ENCODE measurements at regions not wholly inside any gene's neighbourhood (a gene's known extent, or its start where the extent isn't known, plus 50 kb on each side); places are given as distances from the start of the nearest gene placed in this dataset.

DNA sequence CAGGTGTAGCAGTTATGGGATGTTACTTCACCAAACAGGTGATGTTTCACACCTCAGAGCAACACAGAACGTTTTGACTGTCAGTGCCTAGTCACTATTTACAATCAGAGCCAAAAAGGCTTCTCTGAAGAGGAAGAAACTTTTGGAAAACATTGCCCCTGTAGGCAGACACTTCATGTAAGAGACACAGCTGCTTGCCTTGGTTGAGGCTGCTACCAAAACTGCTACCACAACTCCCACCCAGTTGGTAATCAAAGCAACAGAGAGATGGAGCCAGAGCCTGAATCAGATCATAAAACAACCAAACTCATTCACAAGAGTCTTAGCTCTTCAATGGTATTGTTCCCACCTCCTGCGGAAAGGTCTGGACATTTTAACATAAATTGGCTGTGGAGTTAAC is 61.0 kb downstream of the CTSL start:
- no peak for ATAC-seq (ENCODE audit: poor library complexity)
- DNase-seq: no peak
- ChIA-PET CTCF (no interaction called here), POLR2A (no interaction called here)
- Mint-ChIP-seq H3K27ac (no peak overlapping the region), H3K27me3 (no peaks in the 10 kb centered on the region), H3K9me3 (no peaks in the 10 kb centered on the region), H3K36me3 (ENCODE audit: low read depth) (no peaks in the 10 kb centered on the region), H3K4me1 (ENCODE audit: low read depth) (no peaks in the 10 kb centered on the region), H3K4me3 (no peak overlapping the region)
- Histone ChIP-seq H3K27me3 (ENCODE audit: control insufficient read depth in 1 of 2, insufficient read depth in 2 of 2, low read length in 2 of 2) (no peaks in the 10 kb centered on the region), H3K9me3 (ENCODE audit: control insufficient read depth in 1 of 2, insufficient read depth in 1 of 2, low read length in 2 of 2) (no peaks in the 10 kb centered on the region), H3K36me3 (ENCODE audit: insufficient read depth, low read length) (no peaks in the 10 kb centered on the region), H3K27ac (ENCODE audit: low read depth in 1 of 2, low read length in 2 of 2) (no peak overlapping the region), H3K4me3 (ENCODE audit: low read length) (no peak overlapping the region), H3K4me1 (ENCODE audit: insufficient read depth, low read length) (no peaks in the 10 kb centered on the region)
- TF ChIP-seq, protein P1, sequence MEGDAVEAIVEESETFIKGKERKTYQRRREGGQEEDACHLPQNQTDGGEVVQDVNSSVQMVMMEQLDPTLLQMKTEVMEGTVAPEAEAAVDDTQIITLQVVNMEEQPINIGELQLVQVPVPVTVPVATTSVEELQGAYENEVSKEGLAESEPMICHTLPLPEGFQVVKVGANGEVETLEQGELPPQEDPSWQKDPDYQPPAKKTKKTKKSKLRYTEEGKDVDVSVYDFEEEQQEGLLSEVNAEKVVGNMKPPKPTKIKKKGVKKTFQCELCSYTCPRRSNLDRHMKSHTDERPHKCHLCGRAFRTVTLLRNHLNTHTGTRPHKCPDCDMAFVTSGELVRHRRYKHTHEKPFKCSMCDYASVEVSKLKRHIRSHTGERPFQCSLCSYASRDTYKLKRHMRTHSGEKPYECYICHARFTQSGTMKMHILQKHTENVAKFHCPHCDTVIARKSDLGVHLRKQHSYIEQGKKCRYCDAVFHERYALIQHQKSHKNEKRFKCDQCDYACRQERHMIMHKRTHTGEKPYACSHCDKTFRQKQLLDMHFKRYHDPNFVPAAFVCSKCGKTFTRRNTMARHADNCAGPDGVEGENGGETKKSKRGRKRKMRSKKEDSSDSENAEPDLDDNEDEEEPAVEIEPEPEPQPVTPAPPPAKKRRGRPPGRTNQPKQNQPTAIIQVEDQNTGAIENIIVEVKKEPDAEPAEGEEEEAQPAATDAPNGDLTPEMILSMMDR (IDR thresholded peaks at IDR 0.05): no peak
- intact Hi-C loops (cut with DNase I, micrococcal nuclease): no loop called here

DNA sequence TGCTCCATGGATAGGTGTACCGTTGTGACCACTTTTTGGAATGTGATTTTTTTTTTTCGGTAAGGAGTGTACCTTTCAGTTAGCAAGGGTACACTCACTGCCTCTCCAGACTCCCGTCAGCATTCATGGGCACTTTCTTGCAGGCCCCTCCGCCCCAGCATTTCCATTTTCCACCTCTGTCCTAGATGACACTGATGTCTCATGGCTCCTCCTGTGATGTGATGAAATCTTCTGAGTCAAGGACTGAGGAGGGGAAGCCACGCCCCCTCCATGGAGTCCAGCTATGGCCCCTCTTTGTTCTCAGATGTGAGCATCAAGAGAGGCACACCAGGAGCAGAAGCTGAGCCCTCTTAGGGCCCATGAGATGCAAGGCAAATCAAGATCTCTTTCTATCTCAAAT is 61.8 kb downstream of the CTSL start:
- H3K36me3 ChIP-seq (ENCODE audit: insufficient read depth, low read length): no peaks in the 10 kb centered on the region
- no peaks in the 10 kb centered on the region for H3K9me3 ChIP-seq (ENCODE audit: control insufficient read depth in 1 of 2, insufficient read depth in 1 of 2, low read length in 2 of 2)
- DNase-seq (peak in 2 of 14 experiments; percentile 8 to 18), ATAC-seq (ENCODE audit: poor library complexity) (no peak)
- no peak overlapping the region for H3K27ac Mint-ChIP-seq
- no peaks in the 10 kb centered on the region for H3K9me3 Mint-ChIP-seq
- H3K4me1 Mint-ChIP-seq (ENCODE audit: low read depth): peaks cover 2% of the 10 kb centered on the region
- H3K4me1 ChIP-seq (ENCODE audit: insufficient read depth, low read length): peaks cover 2% of the 10 kb centered on the region
- no peaks in the 10 kb centered on the region for H3K27me3 Mint-ChIP-seq
- no peaks in the 10 kb centered on the region for H3K27me3 ChIP-seq (ENCODE audit: control insufficient read depth in 1 of 2, insufficient read depth in 2 of 2, low read length in 2 of 2)
- no peaks in the 10 kb centered on the region for H3K36me3 Mint-ChIP-seq (ENCODE audit: low read depth)
- POLR2A ChIA-PET: no interaction called here
- no peak overlapping the region for H3K4me3 ChIP-seq (ENCODE audit: low read length)
- TF ChIP-seq, protein P1 (IDR thresholded peaks at IDR 0.05): no peak
- H3K4me3 Mint-ChIP-seq: no peak overlapping the region
- intact Hi-C loops (cut with DNase I, micrococcal nuclease): no loop called here
- CTCF ChIA-PET: no interaction called here
- H3K27ac ChIP-seq (ENCODE audit: low read depth in 1 of 2, low read length in 2 of 2): no peak overlapping the region

DNA sequence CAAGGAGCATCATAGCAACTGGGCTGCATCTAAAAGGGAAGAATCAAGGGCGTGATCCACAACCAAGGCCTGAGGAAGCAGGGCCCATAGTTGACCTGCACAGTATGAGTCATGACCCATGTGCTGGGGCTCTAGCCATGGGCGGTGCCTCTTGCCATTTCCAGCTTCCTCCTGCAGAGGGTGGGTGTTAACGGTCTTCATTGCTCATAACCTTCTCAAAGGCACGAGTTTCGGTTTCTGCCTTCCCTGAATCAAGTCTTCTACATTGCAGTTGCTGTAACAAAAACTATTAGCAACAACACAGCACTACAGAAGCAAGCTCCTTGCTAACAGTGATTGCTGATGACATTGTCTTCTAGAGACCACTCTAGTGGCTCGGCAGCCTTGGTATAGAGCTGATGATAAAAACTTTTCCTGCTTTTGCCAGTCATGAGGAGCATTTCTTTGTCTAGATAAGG is 66.9 kb downstream of the CTSL start:
- Mint-ChIP-seq H3K27ac (no peak overlapping the region), H3K9me3 (no peaks in the 10 kb centered on the region), H3K27me3 (no peaks in the 10 kb centered on the region), H3K36me3 (ENCODE audit: low read depth) (no peaks in the 10 kb centered on the region), H3K4me3 (no peak overlapping the region), H3K4me1 (ENCODE audit: low read depth) (peaks cover 22% of the 10 kb centered on the region)
- intact Hi-C loops (cut with DNase I, micrococcal nuclease): no loop called here
- ChIA-PET POLR2A (interaction anchor here (0.8 kb wide), 1 partner anchor 113 kb away, joined by 3 read pairs; no protein-coding TSS in a partner anchor), CTCF (no interaction called here)
- peak overlapping the region in 1 of 2 donors; percentile 47 for H3K27ac ChIP-seq (ENCODE audit: low read depth in 1 of 2, low read length in 2 of 2)
- TF ChIP-seq, protein P1 (IDR thresholded peaks at IDR 0.05): no peak
- no peak overlapping the region for H3K4me3 ChIP-seq (ENCODE audit: low read length)
- H3K27me3 ChIP-seq (ENCODE audit: control insufficient read depth in 1 of 2, insufficient read depth in 2 of 2, low read length in 2 of 2): no peaks in the 10 kb centered on the region
- no peaks in the 10 kb centered on the region for H3K36me3 ChIP-seq (ENCODE audit: insufficient read depth, low read length)
- H3K4me1 ChIP-seq (ENCODE audit: insufficient read depth, low read length): peaks cover 11% of the 10 kb centered on the region
- peak in 6 of 14 experiments; percentile 4 to 80 (median 51) for DNase-seq
- ATAC-seq (ENCODE audit: poor library complexity): peak; percentile 54
- H3K9me3 ChIP-seq (ENCODE audit: control insufficient read depth in 1 of 2, insufficient read depth in 1 of 2, low read length in 2 of 2): no peaks in the 10 kb centered on the region

Measured in CD4-positive, alpha-beta T cell (primary cell).